Right lobe of liver (tissue), 6 donors: ENCODE measurements at regions not wholly inside any gene's neighbourhood (a gene's known extent, or its start where the extent isn't known, plus 50 kb on each side); places are given as distances from the start of the nearest gene placed in this dataset.

Experiments used
- ATAC-seq, 4 donors: fragments of 200-7000 bp; cut with Tn5 transposase; one replicate each; pipeline ENCODE4 v1.9.1; 2020; ENCODE audit warnings: mild to moderate bottlenecking in 4 of 4, moderate library complexity in 4 of 4
- DNase-seq, 3 donors: peaks; one replicate each; pipeline ENCODE4 v3.0.0-alpha.2; 2020
- H3K27ac ChIP-seq, 3 donors: fragments of 200-600 bp; one replicate each; pipeline ENCODE4 v1.8.0; 2022
- H3K27me3 ChIP-seq, 2 donors: fragments of 200-600 bp; one replicate each; pipeline ENCODE4 v1.8.0; 2022
- H3K36me3 ChIP-seq, 4 donors: fragments of 200-600 bp; sonication (generic) in 1 of 4; one replicate each; pipeline versions ENCODE4 v1.5.1 to v1.8.0; 2017 to 2022; ENCODE audit warnings: control low read depth in 1 of 4
- H3K4me1 ChIP-seq, 4 donors: fragments of 200-600 bp; sonication (generic) in 1 of 4; one replicate each; pipeline versions ENCODE4 v1.5.1 to v1.8.0; 2017 to 2022; ENCODE audit warnings: control low read depth in 1 of 4
- H3K4me3 ChIP-seq, 3 donors: fragments of 200-600 bp; one replicate each; pipeline ENCODE4 v1.8.0; 2022
- H3K9me3 ChIP-seq, 4 donors: fragments of 200-600 bp; sonication (generic) in 1 of 4; one replicate each; pipeline versions ENCODE4 v1.5.1 to v1.8.0; 2017 to 2022; ENCODE audit warnings: control low read depth in 1 of 4
- CTCF ChIP-seq, 4 donors: fragments of 200-600 bp in 3 of 4; fragments of 450-650 bp in 1 of 4; IDR thresholded peaks; one replicate each; pipeline versions ENCODE4 v1.5.1 to v1.8.0; 2016 to 2022; ENCODE audit warnings: antibody characterized with exemption in 4 of 4, mild to moderate bottlenecking in 2 of 4
- POLR2A ChIP-seq: fragments of 450-650 bp; IDR thresholded peaks from one replicate; pipeline ENCODE4 v1.6.1; 2017; ENCODE audit warnings: antibody characterized with exemption, mild to moderate bottlenecking
- WGBS: methylation state at CpG from one replicate; pipeline ENCODE4 v1.1.6; 2018; ENCODE audit warnings: low coverage, low lambda C conversion rate; ENCODE audit not compliant: insufficient coverage; ENCODE audit errors: missing lambda C conversion rate; 5-methylcytosine and 5-hydroxymethylcytosine counted together
- intact Hi-C, 2 donors: fragments of 100-400 bp; cut with DNase I; formaldehyde crosslinking; loops; one replicate each; pipeline versions ENCODE4 v1.11.2 to v1.14.1; 2022
- donor health status: DM: no; HTN: yes; CAD: no.
- donor health status: DM: no; HTN: no; CAD: no.
- donor health status: DM: no; HTN: no; CAD: no.
- donor health status: DM: no; HTN: yes; CAD: no.
- donor health status: DM: no; HTN: yes; CAD: no.

GRCh38 chr16:87233928-87234327 is 83.3 kb downstream of the C16orf95 start:
- DNase-seq: no peak

GRCh38 chr16:87234601-87235000 is 82.6 kb downstream of the C16orf95 start:
- TF ChIP-seq POLR2A (no peak), CTCF (IDR thresholded peaks at IDR 0.05) (no peak)
- ATAC-seq: no peak

More at GRCh38 chr16:87233928-87234327, 83.3 kb downstream of the C16orf95 start:
- Histone ChIP-seq H3K36me3 (no peaks in the 10 kb centered on the region), H3K4me3 (no peak overlapping the region), H3K4me1 (no peaks in the 10 kb centered on the region), H3K27me3 (no peaks in the 10 kb centered on the region), H3K9me3 (no peaks in the 10 kb centered on the region), H3K27ac (no peak overlapping the region)
- WGBS: 45% methylated on average over 8 of the region's 10 CpGs
- peak in 1 of 4 donors; percentile 14 for TF ChIP-seq CTCF (IDR thresholded peaks at IDR 0.05)
- TF ChIP-seq POLR2A: no peak
- no peak for ATAC-seq
- intact Hi-C loops: no loop called here

GRCh38 chr16:87235810-87236515 is 81.2 kb downstream of the C16orf95 start:
- ATAC-seq: peak in 1 of 4 donors; percentile 23
- Histone ChIP-seq H3K9me3 (no peaks in the 10 kb centered on the region), H3K4me3 (no peak overlapping the region), H3K36me3 (no peaks in the 10 kb centered on the region), H3K4me1 (no peaks in the 10 kb centered on the region), H3K27me3 (no peaks in the 10 kb centered on the region), H3K27ac (no peak overlapping the region)
- intact Hi-C loops: no loop called here
- 43% methylated on average over 4 of the region's 15 CpGs for WGBS
- DNase-seq: no peak
- no peak for TF ChIP-seq CTCF (IDR thresholded peaks at IDR 0.05)
- no peak for TF ChIP-seq POLR2A

More at GRCh38 chr16:87234601-87235000, 82.6 kb downstream of the C16orf95 start:
- H3K9me3 ChIP-seq: no peaks in the 10 kb centered on the region
- H3K27ac ChIP-seq: no peak overlapping the region
- H3K36me3 ChIP-seq: no peaks in the 10 kb centered on the region
- DNase-seq: no peak
- H3K4me1 ChIP-seq: no peaks in the 10 kb centered on the region
- H3K27me3 ChIP-seq: no peaks in the 10 kb centered on the region
- intact Hi-C loops: no loop called here
- whole genome bisulfite sequencing: 47% methylated on average over 5 of the region's 8 CpGs
- no peak overlapping the region for H3K4me3 ChIP-seq

- Histone ChIP-seq H3K4me1 (no peaks in the 10 kb centered on the region), H3K9me3 (no peaks in the 10 kb centered on the region), H3K27me3 (no peaks in the 10 kb centered on the region), H3K4me3 (no peak overlapping the region), H3K27ac (no peak overlapping the region), H3K36me3 (no peaks in the 10 kb centered on the region)
- ATAC-seq (no peak), DNase-seq (no peak)
- intact Hi-C loops: no loop called here
- TF ChIP-seq CTCF (IDR thresholded peaks at IDR 0.05) (no peak), POLR2A (no peak)
- WGBS: no CpG with 5 or more reads among the region's 13 CpGs
Measured at GRCh38 chr16:87236516-87237115, 80.6 kb downstream of the C16orf95 start.
